Colonic mucosa (tissue), 4 donors: ENCODE measurements at regions not wholly inside any gene's neighbourhood (a gene's known extent, or its start where the extent isn't known, plus 50 kb on each side); places are given as distances from the start of the nearest gene placed in this dataset.

Source experiments
- DNase-seq: peaks from one replicate; pipeline ENCODE4 v3.0.0-alpha.2; 2020
- H3K27ac ChIP-seq: fragments of 200-600 bp; one replicate; pipeline ENCODE4 v1.8.0; 2021
- H3K27me3 ChIP-seq: fragments of 200-600 bp; one replicate; pipeline ENCODE4 v1.8.0; 2021
- H3K36me3 ChIP-seq: fragments of 200-600 bp; one replicate; pipeline ENCODE4 v1.8.0; 2021
- H3K4me1 ChIP-seq: fragments of 200-600 bp; one replicate; pipeline ENCODE4 v1.8.0; 2021; ENCODE audit warnings: mild to moderate bottlenecking
- H3K4me3 ChIP-seq: fragments of 200-600 bp; one replicate; pipeline ENCODE4 v1.8.0; 2021
- H3K9ac ChIP-seq, 2 donors: one replicate each; pipeline ENCODE4 v1.7.0; 2013; ENCODE audit warnings: control low read depth in 2 of 2, low read depth in 2 of 2, low read length in 2 of 2
- H3K9me3 ChIP-seq: fragments of 200-600 bp; one replicate; pipeline ENCODE4 v1.8.0; 2021
- CTCF ChIP-seq: fragments of 200-600 bp; IDR thresholded peaks from one replicate; pipeline ENCODE4 v1.8.0; 2022; ENCODE audit warnings: antibody characterized with exemption, mild to moderate bottlenecking
- intact Hi-C: fragments of 100-400 bp; cut with DNase I; formaldehyde crosslinking; loops from one replicate; pipeline ENCODE4 v1.14.1; 2022
- donor health status: healthy.
- donor health status: DM: no; HTN: no; CAD: no.
- donor health status: DM: no; HTN: no; CAD: no.

DNA sequence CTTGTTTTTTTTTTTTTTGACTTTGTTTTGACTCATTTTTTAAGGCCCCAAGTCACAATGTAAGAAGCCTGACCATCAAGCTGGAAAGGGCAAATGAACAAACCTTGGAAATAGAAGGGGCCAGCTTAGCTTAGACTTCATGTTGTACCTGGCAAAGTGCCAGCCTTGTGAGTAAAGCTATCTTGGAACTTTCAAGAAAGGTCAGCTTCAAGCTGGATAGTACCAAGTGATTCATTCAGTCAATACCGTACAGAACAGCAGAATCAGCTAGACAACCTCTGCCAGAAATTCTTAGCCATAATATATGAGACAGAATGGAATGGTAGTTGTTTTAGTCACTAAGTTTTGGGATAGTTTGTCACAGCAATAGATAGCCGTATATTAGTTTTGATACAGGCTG, 1492.2 kb upstream of the TENM3 start:
- TF ChIP-seq CTCF = no peak
- DNase-seq = no peak
- no peaks in the 10 kb centered on the region for H3K9me3 ChIP-seq
- H3K27me3 ChIP-seq = no peaks in the 10 kb centered on the region
- H3K4me1 ChIP-seq = no peaks in the 10 kb centered on the region
- intact Hi-C loops = no loop called here
- no peak overlapping the region for H3K9ac ChIP-seq
- H3K36me3 ChIP-seq = no peaks in the 10 kb centered on the region
- H3K4me3 ChIP-seq = no peak overlapping the region
- H3K27ac ChIP-seq = no peak overlapping the region

- no peak for DNase-seq
- intact Hi-C loops = no loop called here
- Histone ChIP-seq H3K9ac (no peak overlapping the region), H3K27ac (no peak overlapping the region), H3K4me3 (no peak overlapping the region), H3K4me1 (no peaks in the 10 kb centered on the region), H3K36me3 (no peaks in the 10 kb centered on the region), H3K27me3 (no peaks in the 10 kb centered on the region), H3K9me3 (no peaks in the 10 kb centered on the region)
- no peak for TF ChIP-seq CTCF
Observed at GRCh38 chr4:180757927-180758326, 1485.3 kb upstream of the TENM3 start.

DNA sequence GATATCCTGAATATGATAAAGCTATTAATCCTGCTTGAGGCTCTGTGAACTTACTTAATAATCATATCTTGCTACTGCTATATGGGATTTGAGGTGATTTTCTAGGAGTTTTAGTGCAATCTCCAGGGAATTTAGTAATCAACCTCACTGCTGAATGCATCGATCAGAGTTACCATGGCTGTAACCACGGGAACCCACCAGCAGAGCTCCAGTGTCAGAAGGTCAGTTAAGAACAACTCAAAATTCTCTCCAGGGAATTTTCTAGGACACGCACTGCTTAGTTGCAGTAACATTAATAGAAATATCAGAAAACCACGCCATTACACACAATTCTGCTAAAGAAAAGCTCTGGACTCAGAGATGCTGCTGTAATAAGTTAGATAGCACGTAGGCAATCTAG, 1477.2 kb upstream of the TENM3 start:
- H3K4me3 ChIP-seq = no peak overlapping the region
- intact Hi-C loops = no loop called here
- H3K4me1 ChIP-seq = no peaks in the 10 kb centered on the region
- no peaks in the 10 kb centered on the region for H3K9me3 ChIP-seq
- H3K9ac ChIP-seq = no peak overlapping the region
- no peaks in the 10 kb centered on the region for H3K27me3 ChIP-seq
- no peak for DNase-seq
- H3K36me3 ChIP-seq = no peaks in the 10 kb centered on the region
- no peak for TF ChIP-seq CTCF
- H3K27ac ChIP-seq = no peak overlapping the region

- H3K9ac ChIP-seq = no peak overlapping the region
- intact Hi-C loops = no loop called here
- TF ChIP-seq CTCF = no peak
Observed at GRCh38 chr4:180766944-180767729, 1476.1 kb upstream of the TENM3 start.

DNA sequence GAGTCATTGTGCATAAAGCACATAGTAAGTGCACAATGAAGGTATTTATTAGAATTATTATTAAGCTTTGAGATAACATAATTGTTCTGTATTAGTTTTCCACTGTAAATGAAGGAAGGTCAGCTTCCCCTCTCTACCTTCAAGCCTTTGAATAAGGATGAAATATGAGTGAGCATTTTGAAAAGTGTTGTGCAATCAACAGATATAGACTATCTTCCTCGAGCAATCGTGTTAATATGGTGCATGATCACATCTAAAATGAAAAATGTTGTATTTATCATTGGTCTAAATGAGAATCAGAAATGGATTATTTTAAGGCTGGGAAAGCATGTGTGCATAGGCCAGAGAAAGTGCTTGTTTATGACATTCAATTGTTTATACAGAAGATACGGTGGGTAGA, 1474.6 kb upstream of the TENM3 start:
- Histone ChIP-seq H3K4me3 (no peak overlapping the region), H3K9ac (no peak overlapping the region), H3K9me3 (no peaks in the 10 kb centered on the region), H3K36me3 (no peaks in the 10 kb centered on the region), H3K4me1 (no peaks in the 10 kb centered on the region), H3K27ac (no peak overlapping the region), H3K27me3 (no peaks in the 10 kb centered on the region)
- no peak for TF ChIP-seq CTCF
- DNase-seq = no peak
- intact Hi-C loops = no loop called here

More at GRCh38 chr4:180766944-180767729, 1476.1 kb upstream of the TENM3 start:
- Histone ChIP-seq H3K27ac (no peak overlapping the region), H3K4me3 (no peak overlapping the region), H3K27me3 (no peaks in the 10 kb centered on the region), H3K36me3 (no peaks in the 10 kb centered on the region), H3K9me3 (no peaks in the 10 kb centered on the region), H3K4me1 (no peaks in the 10 kb centered on the region)
- no peak for DNase-seq
